NCI-H1092 treated with DMSO at 0.1 percent for 48 hours (cell line): ENCODE measurements at regions not wholly inside any gene's neighbourhood (a gene's known extent, or its start where the extent isn't known, plus 50 kb on each side); places are given as distances from the start of the nearest gene placed in this dataset.

ENCODE experiments used
- DNase-seq: peaks from one replicate; lab custom pipeline; 2025; lab: John Stamatoyannopoulos, UW

DNA sequence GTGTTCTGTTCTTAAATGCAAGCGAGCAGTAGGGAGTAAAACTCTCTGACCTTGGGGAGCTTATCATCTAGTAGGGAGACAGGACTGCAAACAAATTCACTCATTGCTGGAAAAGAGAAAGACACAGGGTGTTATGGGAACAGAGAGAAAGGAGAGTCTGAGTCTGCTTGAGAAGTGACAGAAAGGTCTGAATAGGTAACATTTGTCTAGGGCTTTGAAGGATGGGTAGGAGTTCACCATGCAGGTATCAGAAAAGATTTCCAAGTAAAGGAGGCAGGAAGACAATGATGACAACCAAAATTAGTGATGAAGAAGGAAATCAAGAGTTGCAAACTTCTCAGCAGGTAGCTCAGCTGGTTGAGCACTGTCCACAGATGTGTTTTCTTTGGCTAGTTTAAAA lies 93.6 kb upstream of the GPR139 start:
- no peak for DNase-seq

DNA sequence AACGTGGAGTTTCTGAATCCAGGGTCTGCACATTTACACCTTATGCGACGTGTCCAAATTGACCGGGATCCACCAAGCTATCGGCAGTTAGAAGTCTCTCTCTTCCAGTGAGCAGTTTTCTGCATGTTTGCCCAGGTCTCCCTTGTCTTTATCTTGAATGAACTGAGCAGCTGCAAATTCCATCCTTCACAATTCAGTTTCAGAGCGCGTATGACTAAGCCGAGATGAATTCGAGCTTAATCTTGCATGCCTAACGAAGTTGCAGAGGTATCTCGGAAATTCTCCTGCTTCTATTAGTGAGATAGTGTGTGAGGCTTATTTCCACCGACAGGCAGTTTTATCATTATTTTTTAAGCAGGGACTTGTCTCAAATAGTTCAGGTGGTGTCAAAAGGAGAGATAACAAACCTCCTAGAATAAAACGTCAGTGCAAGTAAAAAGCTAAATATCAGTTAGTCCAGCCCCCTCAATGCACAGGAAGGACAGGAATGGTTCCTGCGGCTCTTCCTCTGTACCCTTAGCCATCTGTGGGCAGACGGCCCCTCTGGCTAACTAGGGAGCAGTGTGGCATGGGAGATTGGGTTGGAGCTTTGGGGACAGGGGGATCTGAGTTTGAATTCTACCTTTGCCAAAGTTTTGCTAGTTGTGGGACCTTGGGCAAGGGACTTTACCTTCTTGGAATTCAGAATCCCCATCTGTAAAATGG lies 93.0 kb upstream of the GPR139 start:
- no peak for DNase-seq

DNA sequence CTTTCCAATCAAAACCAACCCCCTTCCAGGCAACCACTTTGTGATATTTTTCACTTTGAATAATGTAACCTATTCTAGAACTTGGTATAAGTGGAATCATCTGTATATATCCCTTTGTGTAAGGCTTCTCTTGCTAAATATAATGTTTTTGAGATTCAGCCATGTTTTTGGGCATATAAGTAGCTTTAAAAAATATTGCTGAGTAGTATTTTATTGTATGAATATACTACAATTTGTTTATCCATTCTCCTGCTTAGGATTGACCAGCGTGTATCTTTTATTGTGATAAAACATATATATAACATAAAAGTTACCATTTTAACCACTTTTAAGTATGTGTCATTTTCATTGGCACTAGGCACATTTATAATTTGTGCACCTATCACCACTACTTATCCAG lies 79.8 kb upstream of the GPR139 start:
- no peak for DNase-seq

DNA sequence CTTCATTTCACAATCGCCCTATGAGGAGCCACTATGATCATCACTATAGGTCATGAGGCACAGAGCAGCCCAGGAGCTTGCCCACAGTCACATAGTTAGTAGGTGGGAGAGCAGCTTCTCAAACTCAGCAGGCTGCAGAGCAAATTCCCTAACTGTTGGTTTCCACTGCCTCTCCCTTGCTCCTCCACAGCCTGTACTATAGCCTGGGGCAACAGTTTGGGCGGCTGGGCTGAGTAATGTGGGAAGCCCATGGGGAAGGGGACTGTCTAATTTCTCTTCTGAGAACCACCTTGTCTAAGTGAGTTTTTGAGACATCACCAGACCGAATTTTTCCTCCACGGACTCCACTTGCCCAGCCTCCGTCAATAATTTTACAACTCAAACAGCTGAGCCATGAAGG lies 73.4 kb upstream of the GPR139 start:
- no peak for DNase-seq

DNA sequence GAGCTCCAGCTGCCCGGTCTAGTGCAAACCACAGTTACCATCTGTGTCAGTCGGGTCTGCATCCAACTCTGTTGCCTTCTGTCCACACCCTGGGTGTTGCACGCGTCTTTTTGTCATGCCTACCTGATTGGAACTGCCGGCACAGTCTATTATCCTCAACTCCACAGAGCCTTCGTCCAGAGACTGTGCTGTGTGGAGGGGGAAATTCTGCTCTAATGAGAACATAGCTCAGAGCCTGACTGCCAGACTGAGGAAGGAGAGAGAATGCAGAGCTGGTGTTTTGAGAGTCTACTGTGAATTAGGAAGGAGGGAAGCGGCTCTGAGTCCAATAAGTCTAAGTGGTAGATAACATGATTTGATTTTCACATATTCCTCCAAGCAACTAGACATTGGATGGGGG lies 68.3 kb upstream of the GPR139 start:
- DNase-seq: no peak

DNA sequence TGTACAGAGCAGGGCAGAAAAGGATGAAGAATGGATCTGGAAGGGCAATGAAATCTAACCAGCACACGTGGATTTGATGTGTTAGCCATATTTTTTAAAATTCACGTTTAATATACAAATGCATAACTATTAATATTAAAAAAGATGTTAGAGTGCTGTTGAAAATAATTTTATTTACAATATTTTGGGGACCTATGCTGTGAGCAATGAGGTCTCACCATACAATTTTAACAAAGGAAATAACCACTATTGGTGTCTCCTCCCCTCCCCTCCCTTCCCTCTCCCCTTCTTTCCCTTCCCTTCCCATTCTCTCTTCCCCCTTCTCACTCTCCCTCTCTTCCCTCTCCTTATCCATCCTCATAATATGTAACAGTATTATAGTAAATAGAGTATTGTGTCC lies 64.2 kb upstream of the GPR139 start:
- no peak for DNase-seq

DNA sequence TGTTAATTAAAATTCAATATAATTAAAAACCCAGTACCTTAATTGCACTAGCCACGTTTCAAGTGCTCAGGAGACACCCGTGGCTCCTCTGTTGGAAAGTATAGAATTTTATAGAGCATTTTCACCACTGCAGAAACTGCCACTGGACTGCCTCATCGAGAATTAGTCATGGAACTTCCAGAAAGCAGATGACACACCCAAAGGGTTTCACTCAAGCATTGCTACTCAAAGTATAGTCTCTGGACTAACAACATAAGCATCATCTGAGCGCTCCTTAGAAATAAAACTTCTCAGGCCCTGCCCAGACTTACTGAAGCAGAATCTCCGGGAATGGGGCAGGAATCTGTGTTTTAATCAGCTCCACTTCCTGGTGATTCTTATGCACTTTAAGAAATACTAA lies 63.5 kb upstream of the GPR139 start:
- DNase-seq: no peak

DNA sequence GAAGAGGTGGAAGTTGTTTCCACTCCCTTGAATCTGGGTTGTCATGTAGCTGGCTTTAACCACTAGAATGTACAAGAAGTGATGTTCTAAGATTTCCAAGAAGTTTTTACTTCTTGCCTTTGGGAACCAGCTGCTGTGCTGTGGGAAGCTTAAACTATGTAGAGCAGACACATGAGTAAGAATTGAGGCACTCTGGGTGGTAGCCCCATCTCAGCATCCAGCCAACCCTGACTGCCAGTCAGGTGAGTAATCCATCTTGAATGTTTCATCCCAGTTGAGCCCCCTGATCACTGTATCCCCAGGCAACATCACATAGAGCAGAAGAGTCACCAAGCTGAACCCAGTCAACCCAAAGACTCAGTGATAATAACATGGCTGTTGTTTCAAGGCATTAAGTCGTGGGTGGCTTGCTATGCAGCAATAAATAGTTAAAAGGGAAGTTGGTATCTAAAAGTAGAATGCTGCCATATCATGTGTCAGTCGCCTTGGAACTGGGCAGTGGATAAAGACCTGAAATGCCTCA lies 62.8 kb upstream of the GPR139 start:
- DNase-seq: no peak

DNA sequence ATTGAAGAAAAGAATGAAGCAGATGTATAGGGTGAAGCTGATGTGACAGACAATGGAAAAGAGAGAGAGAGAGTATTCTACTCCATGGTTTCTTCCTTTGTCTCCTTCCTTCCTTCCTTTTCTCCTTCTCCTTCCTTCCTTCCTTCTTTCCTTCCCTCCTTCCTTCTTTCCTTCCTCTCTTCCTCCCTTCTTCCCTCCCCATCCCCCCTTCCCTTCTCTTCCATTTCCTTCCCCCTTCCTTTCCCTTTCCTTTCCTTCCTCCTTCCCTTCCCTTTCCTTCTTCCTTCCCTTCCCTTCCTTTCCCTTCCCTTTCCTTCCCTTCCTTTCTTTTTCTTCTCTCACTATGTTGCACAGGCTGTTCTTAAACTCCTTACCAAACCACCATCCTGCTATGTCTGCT lies 55.7 kb upstream of the GPR139 start:
- no peak for DNase-seq
